ENCODE measurements at regions not wholly inside any gene's neighbourhood (a gene's known extent, or its start where the extent isn't known, plus 50 kb on each side); places are given as distances from the start of the nearest gene placed in this dataset.

DNA sequence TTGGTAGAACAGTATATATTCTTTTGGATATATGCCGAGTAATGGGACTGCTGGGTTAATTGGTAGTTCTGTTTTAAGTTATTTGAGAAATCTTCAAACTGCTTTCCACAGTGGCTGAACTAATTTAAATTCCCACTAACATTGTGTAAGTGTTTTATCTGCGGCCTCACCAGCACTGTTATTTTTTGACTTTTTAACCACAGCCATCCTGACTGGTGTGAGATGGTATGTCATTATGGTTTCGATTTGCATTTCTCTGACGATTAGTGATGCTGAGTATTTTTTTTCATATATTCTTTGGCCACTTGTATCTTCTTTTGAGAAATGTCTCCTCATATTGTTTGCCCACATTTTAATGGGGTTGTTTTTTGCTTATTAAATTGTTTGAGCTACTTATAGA lies 357.4 kb downstream of the C12orf50 start:
- Mint-ChIP-seq H3K27ac (ENCODE audit: unreplicated experiment) (no peak overlapping the region), H3K4me3 (ENCODE audit: unreplicated experiment) (no peak overlapping the region), H3K4me1 (ENCODE audit: low read depth, unreplicated experiment) (no peaks in the 10 kb centered on the region), H3K9me3 (ENCODE audit: unreplicated experiment) (no peaks in the 10 kb centered on the region), H3K36me3 (ENCODE audit: low read depth, unreplicated experiment) (no peaks in the 10 kb centered on the region), H3K27me3 (ENCODE audit: low read depth, unreplicated experiment) (no peaks in the 10 kb centered on the region)
- Histone ChIP-seq H3K27me3 (ENCODE audit: insufficient read depth, low read length) (no peaks in the 10 kb centered on the region), H3K36me3 (ENCODE audit: insufficient read depth, low read length) (no peaks in the 10 kb centered on the region), H3K4me3 (ENCODE audit: insufficient read depth, low read depth, low read length) (no peak overlapping the region), H2AFZ (ENCODE audit: low read depth, low read length) (no peak overlapping the region), H3K4me1 (ENCODE audit: insufficient read depth, low read length) (no peaks in the 10 kb centered on the region), H3K4me2 (ENCODE audit: low read length) (no peak overlapping the region), H3K79me2 (ENCODE audit: insufficient read depth, low read length) (no peaks in the 10 kb centered on the region), H3K27ac (ENCODE audit: low read depth, low read length) (no peak overlapping the region), H4K20me1 (ENCODE audit: insufficient read depth, low read length) (no peaks in the 10 kb centered on the region), H3K9ac (ENCODE audit: low read length) (no peak overlapping the region), H3K9me3 (ENCODE audit: insufficient read depth, low read depth, low read length) (no peaks in the 10 kb centered on the region)
- peak; percentile 88 for DNase-seq (ENCODE audit: low read depth)
- no peak for FAIRE-seq
- TF ChIP-seq, protein P1, sequence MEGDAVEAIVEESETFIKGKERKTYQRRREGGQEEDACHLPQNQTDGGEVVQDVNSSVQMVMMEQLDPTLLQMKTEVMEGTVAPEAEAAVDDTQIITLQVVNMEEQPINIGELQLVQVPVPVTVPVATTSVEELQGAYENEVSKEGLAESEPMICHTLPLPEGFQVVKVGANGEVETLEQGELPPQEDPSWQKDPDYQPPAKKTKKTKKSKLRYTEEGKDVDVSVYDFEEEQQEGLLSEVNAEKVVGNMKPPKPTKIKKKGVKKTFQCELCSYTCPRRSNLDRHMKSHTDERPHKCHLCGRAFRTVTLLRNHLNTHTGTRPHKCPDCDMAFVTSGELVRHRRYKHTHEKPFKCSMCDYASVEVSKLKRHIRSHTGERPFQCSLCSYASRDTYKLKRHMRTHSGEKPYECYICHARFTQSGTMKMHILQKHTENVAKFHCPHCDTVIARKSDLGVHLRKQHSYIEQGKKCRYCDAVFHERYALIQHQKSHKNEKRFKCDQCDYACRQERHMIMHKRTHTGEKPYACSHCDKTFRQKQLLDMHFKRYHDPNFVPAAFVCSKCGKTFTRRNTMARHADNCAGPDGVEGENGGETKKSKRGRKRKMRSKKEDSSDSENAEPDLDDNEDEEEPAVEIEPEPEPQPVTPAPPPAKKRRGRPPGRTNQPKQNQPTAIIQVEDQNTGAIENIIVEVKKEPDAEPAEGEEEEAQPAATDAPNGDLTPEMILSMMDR (IDR thresholded peaks at IDR 0.05; ENCODE audit: insufficient read depth, low read depth, low read length) = no peak
- no peak for TF ChIP-seq EZH2 (IDR thresholded peaks at IDR 0.05; ENCODE audit: insufficient read depth, low read length)

DNA sequence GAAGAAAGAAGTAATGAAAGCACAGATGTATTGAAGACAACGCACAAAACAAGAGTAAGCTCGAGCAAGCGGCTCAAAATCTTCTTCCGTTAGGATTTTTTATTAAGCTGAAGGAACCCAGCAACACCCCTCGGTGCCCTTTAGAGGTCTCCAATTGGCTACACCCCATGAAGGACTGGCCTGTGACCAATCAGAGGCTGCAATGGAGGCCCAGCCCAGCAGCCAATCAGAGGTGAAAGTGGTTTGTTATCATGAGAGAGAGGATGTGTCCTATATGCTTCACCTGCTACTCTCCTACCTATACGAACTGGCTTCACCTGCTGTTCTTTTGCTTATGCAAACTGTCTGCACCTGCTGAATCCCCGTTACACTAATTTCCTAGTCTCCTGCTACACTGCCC lies 358.8 kb downstream of the C12orf50 start:
- no peaks in the 10 kb centered on the region for H3K4me1 Mint-ChIP-seq (ENCODE audit: low read depth, unreplicated experiment)
- no peaks in the 10 kb centered on the region for H3K9me3 ChIP-seq (ENCODE audit: insufficient read depth, low read depth, low read length)
- no peaks in the 10 kb centered on the region for H3K36me3 Mint-ChIP-seq (ENCODE audit: low read depth, unreplicated experiment)
- H3K4me2 ChIP-seq (ENCODE audit: low read length) = no peak overlapping the region
- H3K36me3 ChIP-seq (ENCODE audit: insufficient read depth, low read length) = no peaks in the 10 kb centered on the region
- no peak overlapping the region for H3K4me3 ChIP-seq (ENCODE audit: insufficient read depth, low read depth, low read length)
- H3K79me2 ChIP-seq (ENCODE audit: insufficient read depth, low read length) = no peaks in the 10 kb centered on the region
- H3K4me1 ChIP-seq (ENCODE audit: insufficient read depth, low read length) = no peaks in the 10 kb centered on the region
- no peaks in the 10 kb centered on the region for H3K9me3 Mint-ChIP-seq (ENCODE audit: unreplicated experiment)
- FAIRE-seq (no peak), DNase-seq (ENCODE audit: low read depth) (no peak)
- H3K27ac Mint-ChIP-seq (ENCODE audit: unreplicated experiment) = no peak overlapping the region
- H3K27me3 Mint-ChIP-seq (ENCODE audit: low read depth, unreplicated experiment) = no peaks in the 10 kb centered on the region
- no peak overlapping the region for H2AFZ ChIP-seq (ENCODE audit: low read depth, low read length)
- no peak overlapping the region for H3K4me3 Mint-ChIP-seq (ENCODE audit: unreplicated experiment)
- no peak overlapping the region for H3K9ac ChIP-seq (ENCODE audit: low read length)
- no peak for TF ChIP-seq EZH2 (IDR thresholded peaks at IDR 0.05; ENCODE audit: insufficient read depth, low read length)
- TF ChIP-seq, protein P1 (IDR thresholded peaks at IDR 0.05; ENCODE audit: insufficient read depth, low read depth, low read length) = no peak
- H3K27me3 ChIP-seq (ENCODE audit: insufficient read depth, low read length) = no peaks in the 10 kb centered on the region
- no peaks in the 10 kb centered on the region for H4K20me1 ChIP-seq (ENCODE audit: insufficient read depth, low read length)
- no peak overlapping the region for H3K27ac ChIP-seq (ENCODE audit: low read depth, low read length)

- H3K4me3 ChIP-seq (ENCODE audit: insufficient read depth, low read depth, low read length) = no peak overlapping the region
- DNase-seq (ENCODE audit: low read depth) (peak; percentile 61), FAIRE-seq (no peak)
- no peaks in the 10 kb centered on the region for H4K20me1 ChIP-seq (ENCODE audit: insufficient read depth, low read length)
- H3K27me3 ChIP-seq (ENCODE audit: insufficient read depth, low read length) = no peaks in the 10 kb centered on the region
- no peak for TF ChIP-seq EZH2 (IDR thresholded peaks at IDR 0.05; ENCODE audit: insufficient read depth, low read length)
- TF ChIP-seq, protein P1 (IDR thresholded peaks at IDR 0.05; ENCODE audit: insufficient read depth, low read depth, low read length) = peak; percentile 30
- H3K27me3 Mint-ChIP-seq (ENCODE audit: low read depth, unreplicated experiment) = no peaks in the 10 kb centered on the region
- H3K9me3 ChIP-seq (ENCODE audit: insufficient read depth, low read depth, low read length) = no peaks in the 10 kb centered on the region
- H3K4me1 ChIP-seq (ENCODE audit: insufficient read depth, low read length) = no peaks in the 10 kb centered on the region
- H3K36me3 Mint-ChIP-seq (ENCODE audit: low read depth, unreplicated experiment) = no peaks in the 10 kb centered on the region
- H3K79me2 ChIP-seq (ENCODE audit: insufficient read depth, low read length) = no peaks in the 10 kb centered on the region
- no peaks in the 10 kb centered on the region for H3K4me1 Mint-ChIP-seq (ENCODE audit: low read depth, unreplicated experiment)
- H3K36me3 ChIP-seq (ENCODE audit: insufficient read depth, low read length) = no peaks in the 10 kb centered on the region
- H3K27ac Mint-ChIP-seq (ENCODE audit: unreplicated experiment) = no peak overlapping the region
- no peak overlapping the region for H3K4me2 ChIP-seq (ENCODE audit: low read length)
- H3K9ac ChIP-seq (ENCODE audit: low read length) = no peak overlapping the region
- no peak overlapping the region for H3K27ac ChIP-seq (ENCODE audit: low read depth, low read length)
- no peak overlapping the region for H3K4me3 Mint-ChIP-seq (ENCODE audit: unreplicated experiment)
- no peak overlapping the region for H2AFZ ChIP-seq (ENCODE audit: low read depth, low read length)
- no peaks in the 10 kb centered on the region for H3K9me3 Mint-ChIP-seq (ENCODE audit: unreplicated experiment)
These were observed 361.8 kb downstream of the C12orf50 start for GRCh38 chr12:87667378-87667777.

Data from astrocyte (in vitro differentiated cells and primary cell).